Parathyroid adenoma (tissue), 2 donors: ENCODE measurements at regions not wholly inside any gene's neighbourhood (a gene's known extent, or its start where the extent isn't known, plus 50 kb on each side); places are given as distances from the start of the nearest gene placed in this dataset.

ENCODE experiments used
- H2AFZ ChIP-seq: fragments of 300-600 bp; sonication (generic); one replicate; pipeline ENCODE4 v1.7.0; 2017; ENCODE audit warnings: antibody characterized with exemption, mild to moderate bottlenecking
- H3K27ac ChIP-seq: fragments of 300-600 bp; sonication (generic); one replicate; pipeline ENCODE4 v1.7.0; 2017
- H3K27me3 ChIP-seq: fragments of 300-600 bp; sonication (generic); one replicate; pipeline ENCODE4 v1.7.0; 2017; ENCODE audit warnings: low read length; ENCODE audit not compliant: control insufficient read depth, insufficient read depth
- H3K36me3 ChIP-seq: fragments of 300-600 bp; sonication (generic); one replicate; pipeline ENCODE4 v1.7.0; 2017; ENCODE audit warnings: low read length; ENCODE audit not compliant: control insufficient read depth, insufficient read depth
- H3K4me1 ChIP-seq: fragments of 300-600 bp; sonication (generic); one replicate; pipeline ENCODE4 v1.7.0; 2017; ENCODE audit warnings: control low read depth
- H3K4me2 ChIP-seq: fragments of 300-600 bp; sonication (generic); one replicate; pipeline ENCODE4 v1.7.0; 2017; ENCODE audit warnings: low read length
- H3K4me3 ChIP-seq: fragments of 300-600 bp; sonication (generic); one replicate; pipeline ENCODE4 v1.7.0; 2017; ENCODE audit warnings: low read depth, low read length
- H3K79me2 ChIP-seq: fragments of 300-600 bp; sonication (generic); one replicate; pipeline ENCODE4 v1.7.0; 2017; ENCODE audit warnings: control low read depth
- H3K9ac ChIP-seq: fragments of 300-600 bp; sonication (generic); one replicate; pipeline ENCODE4 v1.7.0; 2017; ENCODE audit warnings: mild to moderate bottlenecking
- H3K9me3 ChIP-seq: fragments of 300-600 bp; sonication (generic); one replicate; pipeline ENCODE4 v1.7.0; 2017; ENCODE audit warnings: low read length; ENCODE audit not compliant: control insufficient read depth
- TF ChIP-seq, protein P1 (sequence below): fragments of 300-600 bp; sonication (generic); IDR thresholded peaks from one replicate; pipeline ENCODE4 v1.7.0; 2017; ENCODE audit warnings: antibody characterized with exemption, mild to moderate bottlenecking
- donor health status: primary hyperparathyroidism.

DNA sequence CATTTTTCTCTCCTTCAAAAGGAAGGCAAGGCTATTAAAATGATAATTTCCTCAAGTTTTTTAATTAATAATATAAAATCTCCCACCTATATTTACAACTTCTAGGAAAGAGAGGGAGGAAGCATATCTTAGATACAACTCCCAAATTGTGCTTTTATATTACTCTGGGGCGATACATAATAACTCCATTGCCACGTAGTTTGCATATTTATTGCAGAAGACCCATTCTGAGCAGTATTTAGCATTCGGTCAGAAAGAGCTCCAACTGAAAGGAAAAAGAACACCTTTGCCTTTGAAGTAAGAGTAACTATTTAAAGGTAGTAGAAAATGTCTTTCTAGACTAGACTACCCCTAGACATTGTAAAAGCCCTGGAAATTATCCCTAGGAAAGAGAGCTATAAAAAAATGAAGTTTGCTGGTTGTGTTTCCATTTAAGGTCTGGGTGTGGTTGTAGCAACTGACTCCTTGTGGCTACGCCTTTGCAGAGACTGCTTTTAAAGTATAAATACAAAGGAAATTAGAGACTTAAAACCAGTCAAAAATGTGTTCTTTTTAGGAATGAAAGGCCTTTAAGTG lies 566.1 kb downstream of the ZNF608 start:
- H3K4me3 ChIP-seq, result no peak overlapping the region
- no peaks in the 10 kb centered on the region for H3K27me3 ChIP-seq
- H3K9ac ChIP-seq, result no peak overlapping the region
- H3K36me3 ChIP-seq, result no peaks in the 10 kb centered on the region
- TF ChIP-seq, protein P1, sequence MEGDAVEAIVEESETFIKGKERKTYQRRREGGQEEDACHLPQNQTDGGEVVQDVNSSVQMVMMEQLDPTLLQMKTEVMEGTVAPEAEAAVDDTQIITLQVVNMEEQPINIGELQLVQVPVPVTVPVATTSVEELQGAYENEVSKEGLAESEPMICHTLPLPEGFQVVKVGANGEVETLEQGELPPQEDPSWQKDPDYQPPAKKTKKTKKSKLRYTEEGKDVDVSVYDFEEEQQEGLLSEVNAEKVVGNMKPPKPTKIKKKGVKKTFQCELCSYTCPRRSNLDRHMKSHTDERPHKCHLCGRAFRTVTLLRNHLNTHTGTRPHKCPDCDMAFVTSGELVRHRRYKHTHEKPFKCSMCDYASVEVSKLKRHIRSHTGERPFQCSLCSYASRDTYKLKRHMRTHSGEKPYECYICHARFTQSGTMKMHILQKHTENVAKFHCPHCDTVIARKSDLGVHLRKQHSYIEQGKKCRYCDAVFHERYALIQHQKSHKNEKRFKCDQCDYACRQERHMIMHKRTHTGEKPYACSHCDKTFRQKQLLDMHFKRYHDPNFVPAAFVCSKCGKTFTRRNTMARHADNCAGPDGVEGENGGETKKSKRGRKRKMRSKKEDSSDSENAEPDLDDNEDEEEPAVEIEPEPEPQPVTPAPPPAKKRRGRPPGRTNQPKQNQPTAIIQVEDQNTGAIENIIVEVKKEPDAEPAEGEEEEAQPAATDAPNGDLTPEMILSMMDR, result no peak
- no peaks in the 10 kb centered on the region for H3K9me3 ChIP-seq
- H3K4me1 ChIP-seq, result no peaks in the 10 kb centered on the region
- H3K4me2 ChIP-seq, result no peak overlapping the region
- no peak overlapping the region for H2AFZ ChIP-seq
- H3K79me2 ChIP-seq, result no peaks in the 10 kb centered on the region
- no peak overlapping the region for H3K27ac ChIP-seq

DNA sequence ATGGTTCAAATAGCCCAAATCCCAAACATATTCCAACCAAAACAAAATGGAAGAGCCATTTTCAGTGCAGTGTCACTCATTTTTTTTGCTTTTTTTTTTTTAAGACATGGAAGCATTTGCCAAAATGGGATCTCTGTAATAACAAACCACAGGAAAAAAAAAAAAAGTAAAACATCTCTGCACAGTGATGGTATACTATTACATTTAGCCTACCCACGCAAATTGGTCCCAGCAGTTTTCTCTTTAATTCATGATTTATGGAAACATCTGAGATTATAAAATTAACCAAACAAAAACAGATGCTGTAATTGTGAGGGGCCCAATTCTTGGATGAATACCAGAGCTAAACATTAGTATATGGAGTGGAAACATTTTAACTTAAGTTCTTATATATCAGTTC lies 566.6 kb downstream of the ZNF608 start:
- Histone ChIP-seq H3K9ac (no peak overlapping the region), H3K4me2 (no peak overlapping the region), H3K4me3 (no peak overlapping the region), H3K27me3 (no peaks in the 10 kb centered on the region), H3K27ac (no peak overlapping the region), H2AFZ (no peak overlapping the region), H3K9me3 (no peaks in the 10 kb centered on the region), H3K4me1 (no peaks in the 10 kb centered on the region), H3K36me3 (no peaks in the 10 kb centered on the region), H3K79me2 (no peaks in the 10 kb centered on the region)
- TF ChIP-seq, protein P1, result no peak

DNA sequence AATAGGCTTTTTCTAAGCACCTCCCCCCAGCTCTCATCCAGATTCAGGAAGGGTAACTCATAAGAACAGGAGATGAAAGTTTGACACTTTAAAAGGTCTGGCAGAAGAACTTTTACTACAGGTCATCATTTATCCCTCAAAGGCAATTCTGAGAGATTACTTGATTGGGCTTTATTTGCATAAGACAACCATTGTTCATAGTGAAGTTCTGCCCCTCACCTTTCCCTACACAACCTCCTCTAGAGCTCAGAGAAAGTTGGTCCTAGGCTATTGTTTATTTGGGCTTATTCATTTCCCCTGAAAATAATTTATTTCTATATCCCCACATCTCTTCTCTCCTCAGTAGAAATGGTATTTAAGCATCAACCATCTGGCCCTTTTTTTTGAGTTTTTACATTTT lies 568.4 kb downstream of the ZNF608 start:
- TF ChIP-seq, protein P1, result no peak

DNA sequence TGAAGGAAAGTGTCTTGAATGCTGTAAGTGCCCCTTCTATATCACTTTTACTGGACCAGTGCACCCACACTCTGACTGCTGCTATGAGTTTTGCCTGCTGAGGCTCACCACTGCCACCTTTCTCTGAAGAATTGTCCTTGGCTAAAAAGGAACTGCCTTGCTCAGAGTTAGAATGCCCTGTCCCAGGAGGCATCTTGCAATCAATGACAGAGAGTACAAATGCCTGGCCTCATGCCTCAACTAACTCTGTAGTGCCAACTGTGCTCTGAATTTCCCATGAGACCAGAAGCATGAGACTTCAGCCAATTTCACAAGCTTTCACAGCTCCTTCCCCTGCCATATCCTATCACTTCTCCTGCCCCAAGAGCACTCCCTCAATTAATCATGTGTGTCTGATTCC lies 569.7 kb downstream of the ZNF608 start:
- Histone ChIP-seq H3K4me1 (no peaks in the 10 kb centered on the region), H3K27me3 (no peaks in the 10 kb centered on the region), H3K9me3 (no peaks in the 10 kb centered on the region), H3K9ac (no peak overlapping the region), H3K36me3 (no peaks in the 10 kb centered on the region), H3K27ac (no peak overlapping the region), H2AFZ (no peak overlapping the region), H3K4me3 (no peak overlapping the region), H3K79me2 (no peaks in the 10 kb centered on the region), H3K4me2 (no peak overlapping the region)
- TF ChIP-seq, protein P1, result no peak

More for the DNA sequence above, 568.4 kb downstream of the ZNF608 start:
- Histone ChIP-seq H3K9ac (no peak overlapping the region), H3K4me2 (no peak overlapping the region), H3K36me3 (no peaks in the 10 kb centered on the region), H3K4me1 (no peaks in the 10 kb centered on the region), H3K79me2 (no peaks in the 10 kb centered on the region), H3K4me3 (no peak overlapping the region), H2AFZ (no peak overlapping the region), H3K27me3 (no peaks in the 10 kb centered on the region), H3K27ac (no peak overlapping the region), H3K9me3 (no peaks in the 10 kb centered on the region)

DNA sequence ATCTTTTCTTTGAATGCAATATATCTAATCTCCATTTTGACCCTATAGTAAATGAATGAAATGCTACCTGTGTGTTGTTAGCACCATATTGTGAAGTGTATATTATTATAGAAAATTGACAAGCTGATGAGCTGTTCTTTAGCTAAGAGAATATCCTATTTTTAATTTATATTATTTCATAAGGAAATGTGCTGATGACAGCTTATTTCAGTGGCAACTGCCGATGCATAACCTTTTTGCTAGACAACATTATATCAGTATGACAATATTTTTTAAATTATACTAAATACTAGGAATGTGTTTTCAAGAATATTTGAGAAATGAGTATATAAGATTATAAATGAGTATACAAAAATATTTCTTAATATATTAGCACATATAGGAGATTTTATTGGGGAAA lies 573.1 kb downstream of the ZNF608 start:
- TF ChIP-seq, protein P1, result no peak
- H3K9ac ChIP-seq, result no peak overlapping the region
- H3K27me3 ChIP-seq, result no peaks in the 10 kb centered on the region
- H3K36me3 ChIP-seq, result no peaks in the 10 kb centered on the region
- H3K79me2 ChIP-seq, result no peaks in the 10 kb centered on the region
- no peaks in the 10 kb centered on the region for H3K9me3 ChIP-seq
- no peak overlapping the region for H3K4me2 ChIP-seq
- H2AFZ ChIP-seq, result no peak overlapping the region
- H3K4me1 ChIP-seq, result no peaks in the 10 kb centered on the region
- H3K27ac ChIP-seq, result no peak overlapping the region
- no peak overlapping the region for H3K4me3 ChIP-seq
